Loucy (cell line): ENCODE measurements at regions not wholly inside any gene's neighbourhood (a gene's known extent, or its start where the extent isn't known, plus 50 kb on each side); places are given as distances from the start of the nearest gene placed in this dataset.
A peak's percentile ranks its signal among the peaks of the same experiment; 100 is the strongest.

ENCODE experiments used
- H2AFZ ChIP-seq: fragments of 200-600 bp; sonication (generic); 2 replicates; pipeline ENCODE4 v1.6.0; 2016; ENCODE audit warnings: antibody characterized with exemption, mild to moderate bottlenecking, low read length, moderate library complexity
- H3F3A ChIP-seq: fragments of 200-600 bp; 2 replicates; pipeline ENCODE4 v1.6.0; 2016; ENCODE audit warnings: antibody characterized with exemption, low read depth, mild to moderate bottlenecking
- H3K27me3 ChIP-seq: fragments of 200-600 bp; sonication (generic); 2 replicates; pipeline ENCODE4 v1.6.1; 2014; ENCODE audit warnings: low read length, mild to moderate bottlenecking; ENCODE audit not compliant: insufficient read depth, poor library complexity, severe bottlenecking
- H3K36me3 ChIP-seq: fragments of 200-600 bp; sonication (generic); 2 replicates; pipeline ENCODE4 v1.6.1; 2016; ENCODE audit warnings: low read length; ENCODE audit not compliant: insufficient read depth
- H3K4me1 ChIP-seq: fragments of 200-600 bp; sonication (generic); 2 replicates; pipeline ENCODE4 v1.5.1; 2014; ENCODE audit warnings: low read length, mild to moderate bottlenecking; ENCODE audit not compliant: insufficient read depth, poor library complexity, severe bottlenecking
- H3K4me2 ChIP-seq: fragments of 200-600 bp; sonication (generic); 2 replicates; pipeline ENCODE4 v1.6.0; 2014; ENCODE audit warnings: antibody characterized with exemption, low read length, low read depth, mild to moderate bottlenecking; ENCODE audit not compliant: poor library complexity, severe bottlenecking
- H3K4me3 ChIP-seq: fragments of 200-600 bp; sonication (generic); 2 replicates; pipeline ENCODE4 v1.5.1; 2014; ENCODE audit warnings: low read length, mild to moderate bottlenecking, mixed read lengths; ENCODE audit not compliant: poor library complexity, severe bottlenecking
- H3K79me2 ChIP-seq: fragments of 200-600 bp; sonication (generic); 2 replicates; pipeline ENCODE4 v1.6.1; 2014; ENCODE audit warnings: low read length; ENCODE audit not compliant: insufficient read depth
- H3K9ac ChIP-seq: fragments of 200-600 bp; sonication (generic); 2 replicates; pipeline ENCODE4 v1.6.0; 2014; ENCODE audit warnings: mild to moderate bottlenecking, low read depth, low read length, moderate library complexity; ENCODE audit not compliant: poor library complexity, severe bottlenecking
- H3K9me2 ChIP-seq: fragments of 200-600 bp; sonication (generic); replicated peaks from 2 replicates; pipeline ENCODE4 v1.6.1; 2016; ENCODE audit warnings: low read depth, low read length, mixed read lengths
- H3K9me3 ChIP-seq: fragments of 200-600 bp; sonication (generic); 2 replicates; pipeline ENCODE4 v1.6.1; 2014; ENCODE audit warnings: mild to moderate bottlenecking, antibody characterized with exemption, low read length, low read depth; ENCODE audit not compliant: insufficient read depth
- H4K20me1 ChIP-seq: fragments of 200-600 bp; sonication (generic); 2 replicates; pipeline ENCODE4 v1.6.0; 2014; ENCODE audit warnings: antibody characterized with exemption, low read length, mild to moderate bottlenecking; ENCODE audit not compliant: insufficient read depth, poor library complexity, severe bottlenecking
- EZH2phosphoT487 ChIP-seq: fragments of 200-600 bp; IDR thresholded peaks from 2 replicates; pipeline ENCODE4 v1.6.1; 2018; ENCODE audit warnings: antibody characterized with exemption, mild to moderate bottlenecking, moderate library complexity, borderline replicate concordance
- TF ChIP-seq, protein P1 (sequence below): fragments of 200-600 bp; sonication (generic); conservative IDR thresholded peaks from 2 replicates; pipeline ENCODE4 v1.5.1; 2014; ENCODE audit warnings: mild to moderate bottlenecking, antibody characterized with exemption, low read length

DNA sequence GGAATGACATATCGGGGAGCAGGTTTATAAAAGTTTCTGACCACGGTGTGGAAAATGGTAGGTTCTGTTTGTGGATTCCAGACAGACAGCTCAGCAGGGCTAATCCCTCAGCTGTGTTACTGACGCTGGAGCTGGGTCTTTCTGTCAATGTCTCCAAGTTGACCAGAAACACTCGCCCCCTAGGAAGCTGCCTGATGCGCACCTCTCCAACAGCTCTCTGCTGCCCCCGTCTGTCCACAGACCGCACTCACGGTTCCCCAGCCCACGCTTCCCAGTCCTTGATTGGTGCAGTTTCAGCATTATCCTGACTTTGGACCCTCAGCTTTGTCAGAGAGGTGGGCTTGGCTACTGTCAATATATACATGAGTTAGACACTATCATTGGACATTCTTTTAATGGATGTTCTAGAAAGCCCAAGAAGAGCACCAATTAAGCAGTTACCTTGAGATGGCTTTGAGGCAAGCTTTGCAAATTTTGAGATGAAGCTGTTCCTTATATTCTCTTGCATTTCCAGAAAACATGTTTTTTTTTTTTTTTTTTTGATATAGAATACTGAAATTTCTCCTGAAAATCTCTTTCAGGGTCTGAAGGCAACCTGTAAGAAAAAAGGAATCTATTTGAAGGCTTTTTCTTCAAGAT is 98.9 kb upstream of the TBC1D5 start:
- no peak overlapping the region for H3K4me2 ChIP-seq
- H3K36me3 ChIP-seq = no peaks in the 10 kb centered on the region

DNA sequence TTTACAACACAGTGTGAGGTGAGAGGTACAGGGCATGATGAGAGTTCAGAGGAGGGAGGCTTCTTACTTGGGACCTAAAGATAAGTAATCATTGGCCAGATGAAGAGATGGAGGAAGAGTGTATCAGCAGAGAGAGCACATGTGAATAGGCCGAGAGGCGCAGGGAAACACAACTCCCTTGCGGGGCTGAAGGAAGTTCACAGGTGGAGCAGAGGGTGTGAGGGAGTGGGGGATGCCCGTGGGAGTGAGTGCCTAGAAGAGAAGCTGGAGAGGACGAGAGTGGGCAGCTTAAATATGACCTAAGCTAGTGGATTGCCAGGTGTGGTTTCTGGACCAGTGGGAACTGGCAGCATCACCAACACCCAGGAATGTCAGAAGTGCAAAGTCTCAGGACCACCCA is 98.2 kb upstream of the TBC1D5 start:
- Histone ChIP-seq H3K9me3 (no peaks in the 10 kb centered on the region), H3K4me3 (no peak overlapping the region), H3K9me2 (no peaks in the 10 kb centered on the region), H3K4me1 (no peaks in the 10 kb centered on the region), H3K9ac (no peak overlapping the region), H3F3A (no peaks in the 10 kb centered on the region), H3K4me2 (no peak overlapping the region), H3K27me3 (no peaks in the 10 kb centered on the region), H4K20me1 (no peaks in the 10 kb centered on the region), H3K79me2 (no peaks in the 10 kb centered on the region), H2AFZ (0 out of 2 replicates have a peak overlapping the region, but pooled peaks have one; percentile 1), H3K36me3 (no peaks in the 10 kb centered on the region)
- no peak for TF ChIP-seq EZH2phosphoT487

More for the DNA sequence above, 98.9 kb upstream of the TBC1D5 start:
- Histone ChIP-seq H3F3A (no peaks in the 10 kb centered on the region), H3K79me2 (no peaks in the 10 kb centered on the region), H3K4me3 (no peak overlapping the region), H4K20me1 (no peaks in the 10 kb centered on the region), H3K27me3 (no peaks in the 10 kb centered on the region), H3K9me3 (no peaks in the 10 kb centered on the region), H3K9ac (no peak overlapping the region), H2AFZ (0 out of 2 replicates have a peak overlapping the region, but pooled peaks have one; percentile 1), H3K4me1 (no peaks in the 10 kb centered on the region), H3K9me2 (no peaks in the 10 kb centered on the region)
- TF ChIP-seq, protein P1, sequence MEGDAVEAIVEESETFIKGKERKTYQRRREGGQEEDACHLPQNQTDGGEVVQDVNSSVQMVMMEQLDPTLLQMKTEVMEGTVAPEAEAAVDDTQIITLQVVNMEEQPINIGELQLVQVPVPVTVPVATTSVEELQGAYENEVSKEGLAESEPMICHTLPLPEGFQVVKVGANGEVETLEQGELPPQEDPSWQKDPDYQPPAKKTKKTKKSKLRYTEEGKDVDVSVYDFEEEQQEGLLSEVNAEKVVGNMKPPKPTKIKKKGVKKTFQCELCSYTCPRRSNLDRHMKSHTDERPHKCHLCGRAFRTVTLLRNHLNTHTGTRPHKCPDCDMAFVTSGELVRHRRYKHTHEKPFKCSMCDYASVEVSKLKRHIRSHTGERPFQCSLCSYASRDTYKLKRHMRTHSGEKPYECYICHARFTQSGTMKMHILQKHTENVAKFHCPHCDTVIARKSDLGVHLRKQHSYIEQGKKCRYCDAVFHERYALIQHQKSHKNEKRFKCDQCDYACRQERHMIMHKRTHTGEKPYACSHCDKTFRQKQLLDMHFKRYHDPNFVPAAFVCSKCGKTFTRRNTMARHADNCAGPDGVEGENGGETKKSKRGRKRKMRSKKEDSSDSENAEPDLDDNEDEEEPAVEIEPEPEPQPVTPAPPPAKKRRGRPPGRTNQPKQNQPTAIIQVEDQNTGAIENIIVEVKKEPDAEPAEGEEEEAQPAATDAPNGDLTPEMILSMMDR = peak; percentile 98
- TF ChIP-seq EZH2phosphoT487 = no peak

DNA sequence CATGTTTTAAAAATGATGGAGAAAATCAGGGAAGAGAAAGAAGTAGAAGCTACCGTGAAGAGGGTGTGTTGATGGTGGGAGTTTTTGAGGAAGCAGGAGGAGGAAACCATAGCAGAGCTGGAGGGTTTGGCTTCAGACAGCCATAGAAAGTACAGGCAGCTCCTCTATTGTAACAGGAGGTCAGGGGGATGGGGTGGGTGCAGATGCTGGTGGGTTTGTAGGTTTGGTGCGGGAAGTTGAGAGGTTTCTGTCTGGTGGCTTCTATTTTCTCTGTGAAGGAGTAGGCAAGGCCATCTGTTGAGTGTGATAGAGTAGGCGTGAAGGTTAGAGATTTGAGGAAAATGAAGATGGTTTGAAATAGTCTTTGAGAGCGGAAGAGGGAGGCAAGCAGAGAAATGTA is 97.7 kb upstream of the TBC1D5 start:
- no peak overlapping the region for H3K4me3 ChIP-seq
- peak overlapping the region; percentile 5; the same call in 1 of the 2 replicates for H2AFZ ChIP-seq
- H3K9ac ChIP-seq = no peak overlapping the region
- H4K20me1 ChIP-seq = no peaks in the 10 kb centered on the region
- H3K27me3 ChIP-seq = no peaks in the 10 kb centered on the region
- TF ChIP-seq, protein P1 = no peak
- no peaks in the 10 kb centered on the region for H3K4me1 ChIP-seq
- no peak overlapping the region for H3K4me2 ChIP-seq
- H3K79me2 ChIP-seq = no peaks in the 10 kb centered on the region
- no peaks in the 10 kb centered on the region for H3K9me2 ChIP-seq
- no peaks in the 10 kb centered on the region for H3K36me3 ChIP-seq
- no peaks in the 10 kb centered on the region for H3F3A ChIP-seq
- H3K9me3 ChIP-seq = no peaks in the 10 kb centered on the region

DNA sequence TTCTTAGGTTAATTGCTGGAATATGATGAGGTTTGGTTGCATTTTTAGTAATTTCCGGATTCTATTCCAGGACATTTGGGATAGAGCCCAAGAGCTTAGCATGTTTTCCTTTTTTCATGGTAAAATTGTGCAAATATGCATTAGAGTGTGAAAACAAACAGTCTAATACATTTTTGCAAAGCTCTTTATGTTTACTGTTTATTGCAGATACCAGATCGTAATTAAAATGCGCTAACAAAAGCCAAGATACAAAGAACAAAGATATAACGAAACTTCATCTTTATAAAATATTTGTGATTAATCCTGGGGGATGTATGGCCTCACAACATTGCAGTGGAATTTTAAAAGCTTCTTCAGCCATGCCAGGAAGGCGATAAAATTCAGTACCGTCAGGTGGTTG is 94.5 kb upstream of the TBC1D5 start:
- Histone ChIP-seq H3K79me2 (no peaks in the 10 kb centered on the region), H3K4me3 (no peak overlapping the region), H2AFZ (no peak overlapping the region)

More for the DNA sequence above, 94.5 kb upstream of the TBC1D5 start:
- no peak overlapping the region for H3K4me2 ChIP-seq
- no peaks in the 10 kb centered on the region for H3K4me1 ChIP-seq
- no peak for TF ChIP-seq EZH2phosphoT487
- TF ChIP-seq, protein P1 = no peak
- no peak overlapping the region for H3K9ac ChIP-seq
- no peaks in the 10 kb centered on the region for H3K9me3 ChIP-seq
- H3K27me3 ChIP-seq = no peaks in the 10 kb centered on the region
- H4K20me1 ChIP-seq = no peaks in the 10 kb centered on the region
- no peaks in the 10 kb centered on the region for H3K9me2 ChIP-seq
- H3K36me3 ChIP-seq = no peaks in the 10 kb centered on the region
- no peaks in the 10 kb centered on the region for H3F3A ChIP-seq
